BJ (cell line): ENCODE measurements at regions not wholly inside any gene's neighbourhood (a gene's known extent, or its start where the extent isn't known, plus 50 kb on each side); places are given as distances from the start of the nearest gene placed in this dataset.

Experiments
- CTCF ChIA-PET: fragments of 350-600 bp; formaldehyde crosslinking; extraction: SDS; loops from one replicate; lab custom pipeline; 2021; ENCODE audit warnings: antibody characterized with exemption, inconsistent platforms; lab: Yijun Ruan, JAX
- POLR2A ChIA-PET: fragments of 300-600 bp; sonication (Branson Sonifier 250); formaldehyde crosslinking; extraction: SDS; loops from one replicate; lab custom pipeline; 2021; ENCODE audit warnings: antibody characterized with exemption; lab: Charles Lee
- DNase-seq: peaks from one replicate; pipeline ENCODE4 v3.0.0-alpha.2; 2011; ENCODE audit warnings: low read depth
- H3K27me3 ChIP-seq: 2 replicates; pipeline ENCODE4 v1.6.0; 2011; ENCODE audit warnings: low read length; ENCODE audit not compliant: control insufficient read depth, insufficient read depth
- H3K36me3 ChIP-seq: 2 replicates; pipeline ENCODE4 v1.5.1; 2011; ENCODE audit warnings: low read length; ENCODE audit not compliant: control insufficient read depth, insufficient read depth
- H3K4me3 ChIP-seq: 2 replicates; pipeline ENCODE4 v1.5.1; 2011; ENCODE audit warnings: low read depth, mild to moderate bottlenecking, control low read depth, low read length
- TF ChIP-seq, protein P1 (sequence below): IDR thresholded peaks from 2 replicates; pipeline ENCODE4 v1.5.1; 2011; ENCODE audit warnings: low read depth, mild to moderate bottlenecking, control low read depth, inconsistent platforms, low read length, moderate library complexity; ENCODE audit not compliant: insufficient read depth

DNA sequence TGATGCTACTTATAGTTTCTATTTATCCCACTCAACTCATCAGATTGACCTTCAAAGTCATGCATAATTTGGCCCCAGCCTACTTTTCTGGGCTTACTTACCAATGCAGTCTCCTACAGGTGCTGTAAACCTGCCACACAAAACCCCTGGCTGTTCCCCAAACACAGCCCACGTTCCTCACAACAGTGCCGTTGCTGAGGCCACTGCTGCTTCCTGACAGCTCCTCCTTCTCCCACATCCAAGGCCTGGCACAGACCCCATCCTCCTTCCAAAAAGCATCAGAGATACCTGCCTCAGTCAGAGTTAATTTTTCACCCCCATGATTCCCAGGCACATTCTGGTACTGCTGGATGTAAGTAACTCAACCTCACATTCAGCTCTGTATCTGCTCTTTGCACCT is 68.1 kb upstream of the SIMC1 start:
- no peaks in the 10 kb centered on the region for H3K27me3 ChIP-seq
- POLR2A ChIA-PET: no interaction called here
- H3K4me3 ChIP-seq: no peak overlapping the region
- TF ChIP-seq, protein P1, sequence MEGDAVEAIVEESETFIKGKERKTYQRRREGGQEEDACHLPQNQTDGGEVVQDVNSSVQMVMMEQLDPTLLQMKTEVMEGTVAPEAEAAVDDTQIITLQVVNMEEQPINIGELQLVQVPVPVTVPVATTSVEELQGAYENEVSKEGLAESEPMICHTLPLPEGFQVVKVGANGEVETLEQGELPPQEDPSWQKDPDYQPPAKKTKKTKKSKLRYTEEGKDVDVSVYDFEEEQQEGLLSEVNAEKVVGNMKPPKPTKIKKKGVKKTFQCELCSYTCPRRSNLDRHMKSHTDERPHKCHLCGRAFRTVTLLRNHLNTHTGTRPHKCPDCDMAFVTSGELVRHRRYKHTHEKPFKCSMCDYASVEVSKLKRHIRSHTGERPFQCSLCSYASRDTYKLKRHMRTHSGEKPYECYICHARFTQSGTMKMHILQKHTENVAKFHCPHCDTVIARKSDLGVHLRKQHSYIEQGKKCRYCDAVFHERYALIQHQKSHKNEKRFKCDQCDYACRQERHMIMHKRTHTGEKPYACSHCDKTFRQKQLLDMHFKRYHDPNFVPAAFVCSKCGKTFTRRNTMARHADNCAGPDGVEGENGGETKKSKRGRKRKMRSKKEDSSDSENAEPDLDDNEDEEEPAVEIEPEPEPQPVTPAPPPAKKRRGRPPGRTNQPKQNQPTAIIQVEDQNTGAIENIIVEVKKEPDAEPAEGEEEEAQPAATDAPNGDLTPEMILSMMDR: no peak
- no peaks in the 10 kb centered on the region for H3K36me3 ChIP-seq
- CTCF ChIA-PET: no interaction called here
- no peak for DNase-seq

DNA sequence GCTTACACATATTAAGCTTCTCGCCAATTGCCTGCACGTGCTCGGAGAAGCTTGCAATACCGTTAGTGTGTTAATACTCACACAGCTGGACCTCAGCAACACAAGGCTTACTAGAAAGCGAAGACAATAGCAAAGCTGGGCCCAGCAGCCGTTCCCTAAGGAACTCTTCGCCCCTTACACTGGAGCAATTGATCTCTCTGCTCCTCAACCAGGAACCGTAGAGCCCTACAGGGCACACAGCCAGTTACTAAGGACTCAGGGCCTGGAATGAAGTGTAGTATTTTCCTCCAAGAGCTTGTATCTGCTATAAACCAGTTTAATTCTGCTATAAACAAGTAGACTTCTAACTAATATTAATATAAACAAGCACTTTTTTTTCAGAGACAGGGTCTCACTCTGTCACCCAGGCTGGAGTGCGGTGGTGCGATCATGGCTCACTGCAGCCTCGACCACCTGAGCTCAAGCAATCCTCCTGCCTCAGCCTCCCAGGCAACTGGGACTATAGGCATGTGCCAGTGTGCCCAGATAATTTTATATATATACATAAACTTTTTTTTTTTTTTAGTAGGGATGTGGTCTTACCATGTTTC is 67.0 kb upstream of the SIMC1 start:
- H3K36me3 ChIP-seq: no peaks in the 10 kb centered on the region
- no peak for DNase-seq
- H3K4me3 ChIP-seq: no peak overlapping the region
- CTCF ChIA-PET: interaction anchor here (0.6 to 0.7 kb wide), 2 partner anchors 8 to 451 kb away, joined by 3 read pairs; no protein-coding TSS in a partner anchor
- TF ChIP-seq, protein P1: no peak
- no peaks in the 10 kb centered on the region for H3K27me3 ChIP-seq
- POLR2A ChIA-PET: no interaction called here

DNA sequence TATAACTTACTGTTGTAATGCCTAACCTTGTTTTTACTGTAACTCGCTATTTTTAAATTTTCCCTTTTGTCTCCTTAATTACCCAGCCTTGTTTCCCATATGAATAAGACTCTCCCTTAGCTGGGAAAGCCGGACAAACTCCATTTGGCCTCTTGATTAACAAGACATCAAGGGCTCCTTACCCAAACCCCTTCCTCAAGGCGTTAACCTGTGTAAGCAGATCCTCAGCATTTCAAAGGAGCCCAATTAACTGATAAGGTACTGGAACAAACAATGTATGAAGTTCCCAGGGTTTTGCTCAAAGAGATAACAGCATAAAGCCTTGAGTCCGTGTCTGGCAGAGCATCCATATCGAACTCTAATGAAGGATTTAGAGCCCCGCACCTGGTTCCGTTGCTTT is 66.0 kb upstream of the SIMC1 start:
- CTCF ChIA-PET: interaction anchor here (0.6 kb wide), 1 partner anchor 160 kb away, joined by 3 read pairs; no protein-coding TSS in a partner anchor
- H3K4me3 ChIP-seq: no peak overlapping the region
- TF ChIP-seq, protein P1: no peak

DNA sequence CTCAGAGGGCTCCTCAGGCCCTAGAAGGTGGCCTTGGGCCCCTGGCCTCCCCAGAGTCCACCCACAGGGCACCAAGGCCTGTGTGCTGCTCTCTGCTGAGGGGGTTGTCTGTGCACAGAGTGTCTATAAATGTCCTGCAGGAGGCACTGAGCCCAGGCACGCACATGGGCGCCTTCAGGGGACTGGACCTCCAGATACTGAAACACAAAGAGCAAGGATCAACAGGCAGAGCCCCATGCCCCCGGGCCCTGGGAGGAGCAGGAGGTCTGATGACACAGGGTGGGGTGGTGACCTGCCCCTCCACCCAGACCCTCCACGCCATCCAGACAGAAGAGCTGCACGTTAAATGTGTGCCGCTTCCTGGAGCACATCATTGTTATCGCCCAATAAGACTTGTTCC is 64.6 kb upstream of the SIMC1 start:
- Histone ChIP-seq H3K36me3 (no peaks in the 10 kb centered on the region), H3K27me3 (no peaks in the 10 kb centered on the region; the same call in 1 of the 2 replicates), H3K4me3 (no peak overlapping the region)
- no peak for DNase-seq
- ChIA-PET POLR2A (no interaction called here), CTCF (no interaction called here)
- TF ChIP-seq, protein P1: no peak

More for the DNA sequence above, 66.0 kb upstream of the SIMC1 start:
- POLR2A ChIA-PET: no interaction called here
- H3K27me3 ChIP-seq: no peaks in the 10 kb centered on the region; the same call in 1 of the 2 replicates
- DNase-seq: no peak
- H3K36me3 ChIP-seq: no peaks in the 10 kb centered on the region

DNA sequence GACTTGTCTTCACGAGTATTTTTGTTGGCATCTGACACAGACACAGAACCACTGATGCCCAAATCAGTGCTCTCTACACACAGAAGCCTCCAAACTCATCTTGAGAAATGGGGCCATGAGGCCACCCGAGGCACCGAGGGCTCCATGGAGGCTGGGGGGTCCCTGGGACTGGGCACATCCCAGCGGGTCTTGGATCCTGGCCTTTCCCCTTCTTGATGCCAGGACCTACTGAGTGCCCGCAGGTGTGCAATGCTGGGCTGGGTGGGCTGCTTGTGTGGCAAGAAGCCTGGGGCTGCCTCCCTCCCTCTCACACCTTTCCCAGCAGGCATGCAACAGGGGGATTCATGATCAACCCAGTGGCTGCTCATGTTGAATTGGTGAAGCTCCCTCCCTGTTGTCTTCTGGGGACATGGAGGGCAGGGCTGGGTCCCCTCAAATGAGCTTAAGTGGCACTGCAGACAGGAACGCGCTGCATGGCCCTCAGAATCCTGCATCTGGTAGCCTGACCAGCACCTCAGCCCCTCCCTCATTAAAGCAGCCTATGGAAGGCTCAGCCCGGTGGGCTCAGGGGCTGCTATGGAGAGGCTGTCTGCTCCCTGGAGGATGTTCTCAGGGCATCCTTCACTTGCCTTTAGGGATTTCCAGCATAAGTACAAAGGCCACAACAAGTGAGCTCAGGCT is 63.7 kb upstream of the SIMC1 start:
- H3K4me3 ChIP-seq: no peak overlapping the region
- no peaks in the 10 kb centered on the region; the same call in 1 of the 2 replicates for H3K27me3 ChIP-seq
- no peaks in the 10 kb centered on the region for H3K36me3 ChIP-seq
- ChIA-PET CTCF (no interaction called here), POLR2A (no interaction called here)
- DNase-seq: no peak
- TF ChIP-seq, protein P1: no peak
